Mesenchymal stem cell (in vitro differentiated cells and primary cell): ENCODE measurements at regions not wholly inside any gene's neighbourhood (a gene's known extent, or its start where the extent isn't known, plus 50 kb on each side); places are given as distances from the start of the nearest gene placed in this dataset.

Experiments used
- DNase-seq: peaks from one replicate; pipeline ENCODE4 v3.0.0-alpha.2; 2013
- H2AFZ ChIP-seq: one replicate; pipeline ENCODE4 v1.6.1; 2013; ENCODE audit warnings: low read depth, mild to moderate bottlenecking, control low read depth, inconsistent platforms, low read length, moderate library complexity
- H2AK5ac ChIP-seq: 2 replicates; pipeline ENCODE4 v1.6.1; 2013; ENCODE audit warnings: low read length, moderate library complexity, mild to moderate bottlenecking, inconsistent platforms; ENCODE audit not compliant: severe bottlenecking
- H2BK120ac ChIP-seq: one replicate; pipeline ENCODE4 v1.6.1; 2013; ENCODE audit warnings: low read depth, mild to moderate bottlenecking, inconsistent platforms, low read length, moderate library complexity
- H2BK12ac ChIP-seq, 2 experiments: one replicate each; pipeline ENCODE4 v1.6.1; 2013; ENCODE audit warnings: inconsistent platforms in 2 of 2, low read length in 2 of 2, mild to moderate bottlenecking in 2 of 2, moderate library complexity in 2 of 2, control low read depth in 1 of 2
- H2BK15ac ChIP-seq: one replicate; pipeline ENCODE4 v1.6.1; 2013; ENCODE audit warnings: mild to moderate bottlenecking, low read depth, inconsistent platforms; ENCODE audit not compliant: poor library complexity, severe bottlenecking
- H2BK5ac ChIP-seq: 2 replicates; pipeline ENCODE4 v1.6.1; 2013; ENCODE audit warnings: low read depth, mild to moderate bottlenecking, low read length, control low read depth, inconsistent platforms; ENCODE audit not compliant: poor library complexity, severe bottlenecking
- H3K14ac ChIP-seq, 2 experiments: one replicate each; pipeline ENCODE4 v1.6.1; 2013; ENCODE audit warnings: inconsistent platforms in 2 of 2, low read length in 2 of 2, control low read depth in 1 of 2, mild to moderate bottlenecking in 1 of 2, moderate library complexity in 1 of 2
- H3K18ac ChIP-seq, 2 experiments: one replicate each; pipeline ENCODE4 v1.6.1; 2013; ENCODE audit warnings: inconsistent platforms in 2 of 2, low read length in 2 of 2, control low read depth in 1 of 2, low read depth in 1 of 2, mild to moderate bottlenecking in 1 of 2
- H3K23ac ChIP-seq, 2 experiments: one replicate each; pipeline ENCODE4 v1.6.1; 2013; ENCODE audit warnings: inconsistent platforms in 2 of 2, low read length in 2 of 2, mild to moderate bottlenecking in 2 of 2, moderate library complexity in 2 of 2, control low read depth in 1 of 2
- H3K27ac ChIP-seq: 2 replicates; pipeline ENCODE4 v1.5.1; 2013; ENCODE audit warnings: mild to moderate bottlenecking, moderate library complexity, low read length, control low read depth, inconsistent platforms; ENCODE audit not compliant: poor library complexity, severe bottlenecking
- H3K27me3 ChIP-seq, 2 experiments: 2 replicates each; pipeline versions ENCODE4 v1.6.1 to v1.7.0; 2013; ENCODE audit warnings: low read length in 2 of 2, mild to moderate bottlenecking in 2 of 2, moderate library complexity in 2 of 2, control low read depth in 1 of 2, inconsistent platforms in 1 of 2; ENCODE audit not compliant: control insufficient read depth in 1 of 2, insufficient read depth in 1 of 2
- H3K36me3 ChIP-seq, 2 experiments: 2 replicates each; pipeline versions ENCODE4 v1.6.1 to v1.7.0; 2013; ENCODE audit warnings: low read length in 2 of 2, control low read depth in 1 of 2, inconsistent platforms in 1 of 2, low read depth in 1 of 2, mild to moderate bottlenecking in 1 of 2; ENCODE audit not compliant: insufficient read depth in 2 of 2, control insufficient read depth in 1 of 2
- H3K4ac ChIP-seq, 2 experiments: one replicate each; pipeline ENCODE4 v1.6.1; 2013; ENCODE audit warnings: inconsistent platforms in 2 of 2, low read length in 2 of 2, mild to moderate bottlenecking in 2 of 2, moderate library complexity in 2 of 2, control low read depth in 1 of 2, low read depth in 1 of 2
- H3K4me1 ChIP-seq: 2 replicates; pipeline ENCODE4 v1.6.1; 2013; ENCODE audit warnings: low read depth, low read length, control low read depth; ENCODE audit not compliant: control insufficient read depth, insufficient read depth
- H3K4me2 ChIP-seq: 2 replicates; pipeline ENCODE4 v1.6.1; 2013; ENCODE audit warnings: low read length, mild to moderate bottlenecking, inconsistent platforms; ENCODE audit not compliant: poor library complexity, severe bottlenecking
- H3K4me3 ChIP-seq, 2 experiments: 2 replicates each; pipeline versions ENCODE4 v1.5.1 to v1.7.0; 2013; ENCODE audit warnings: low read length in 2 of 2, mild to moderate bottlenecking in 2 of 2, control low read depth in 1 of 2, low read depth in 1 of 2; ENCODE audit not compliant: insufficient read depth in 1 of 2
- H3K79me1 ChIP-seq: replicated peaks from 2 replicates; pipeline ENCODE4 v1.6.1; 2013; ENCODE audit warnings: mild to moderate bottlenecking, control low read depth, low read length, inconsistent platforms; ENCODE audit not compliant: poor library complexity, severe bottlenecking
- H3K9ac ChIP-seq: 2 replicates; pipeline ENCODE4 v1.7.0; 2013; ENCODE audit warnings: mild to moderate bottlenecking, low read length, moderate library complexity
- H3K9me3 ChIP-seq: 2 replicates; pipeline ENCODE4 v1.7.0; 2013; ENCODE audit warnings: mild to moderate bottlenecking, low read length; ENCODE audit not compliant: control insufficient read depth
- H4K8ac ChIP-seq: one replicate; pipeline ENCODE4 v1.6.1; 2013; ENCODE audit warnings: inconsistent platforms, mild to moderate bottlenecking, low read length, moderate library complexity
- H4K91ac ChIP-seq: one replicate; pipeline ENCODE4 v1.6.1; 2013; ENCODE audit warnings: mild to moderate bottlenecking, low read length, inconsistent platforms
- WGBS: methylation state at CpG from one replicate; pipeline ENCODE4 v1.1.7; 2013; ENCODE audit warnings: mixed read lengths; 5-methylcytosine and 5-hydroxymethylcytosine counted together

- Histone ChIP-seq H4K8ac (no peak overlapping the region), H3K4me3 (no peak overlapping the region), H3K14ac (no peak overlapping the region), H3K79me1 (no peaks in the 10 kb centered on the region), H2BK5ac (no peak overlapping the region), H3K18ac (no peak overlapping the region), H2AK5ac (no peak overlapping the region), H3K36me3 (no peaks in the 10 kb centered on the region), H4K91ac (no peak overlapping the region), H3K4me1 (no peaks in the 10 kb centered on the region), H2BK120ac (no peak overlapping the region), H2BK12ac (no peak overlapping the region), H3K4me2 (no peak overlapping the region), H2BK15ac (no peak overlapping the region), H3K4ac (no peak overlapping the region), H3K27ac (no peak overlapping the region), H3K27me3 (no peaks in the 10 kb centered on the region), H3K9me3 (no peaks in the 10 kb centered on the region), H3K23ac (no peak overlapping the region), H3K9ac (no peak overlapping the region), H2AFZ (no peak overlapping the region)
- DNase-seq = no peak
- 80% methylated on average over 3 of the region's 3 CpGs for WGBS
Measured at GRCh38 chr11:30165652-30166051, 65.2 kb upstream of the FSHB start.

DNA sequence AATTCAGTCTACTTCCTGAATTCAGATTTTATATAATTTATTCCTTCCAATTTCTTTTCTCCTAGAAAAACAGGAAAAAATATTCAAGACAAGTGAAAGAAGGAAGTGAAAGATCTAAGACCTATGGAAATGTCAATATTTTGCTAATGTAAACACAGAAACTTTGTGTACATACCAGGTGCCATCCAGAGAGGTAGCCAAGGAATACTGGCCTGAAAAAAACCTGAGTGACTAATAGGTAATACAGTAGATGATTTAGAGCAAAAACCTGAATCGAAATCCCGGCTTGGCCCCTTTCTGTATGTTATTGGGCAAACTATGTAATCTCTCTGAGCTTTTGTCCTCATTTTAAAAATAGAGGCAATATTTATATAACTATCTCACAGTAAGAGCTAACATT lies 59.2 kb upstream of the FSHB start:
- H3K4me1 ChIP-seq = no peaks in the 10 kb centered on the region

DNA sequence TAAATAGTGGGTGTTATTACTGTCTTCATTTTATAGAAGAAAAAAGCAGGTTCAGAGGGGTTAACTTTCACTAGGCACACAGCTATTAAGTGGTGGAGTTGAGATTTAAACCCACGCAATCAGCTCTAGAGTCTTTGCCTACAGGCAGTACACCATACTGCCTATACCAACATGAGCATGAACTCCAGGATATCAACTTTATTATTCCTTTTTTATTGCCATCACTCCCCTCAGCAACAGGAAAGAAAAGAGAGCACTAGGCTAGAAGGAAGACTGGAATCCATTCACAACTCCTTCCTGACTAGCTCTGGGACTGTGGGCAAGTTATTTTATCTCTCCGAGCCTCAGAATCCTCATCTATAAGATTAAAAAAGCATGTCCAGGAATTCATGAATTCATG lies 58.7 kb upstream of the FSHB start:
- Histone ChIP-seq H4K8ac (no peak overlapping the region), H2BK12ac (no peak overlapping the region), H3K14ac (no peak overlapping the region), H3K9me3 (peaks cover under 1% of the 10 kb centered on the region), H3K79me1 (no peaks in the 10 kb centered on the region), H3K9ac (no peak overlapping the region), H3K36me3 (no peaks in the 10 kb centered on the region), H3K4me2 (no peak overlapping the region), H3K27me3 (no peaks in the 10 kb centered on the region), H3K4me3 (no peak overlapping the region), H3K18ac (no peak overlapping the region), H4K91ac (no peak overlapping the region), H3K4ac (no peak overlapping the region), H3K27ac (no peak overlapping the region), H2AFZ (no peak overlapping the region), H2BK5ac (no peak overlapping the region), H2BK15ac (no peak overlapping the region), H2BK120ac (no peak overlapping the region), H3K4me1 (no peaks in the 10 kb centered on the region), H2AK5ac (no peak overlapping the region), H3K23ac (no peak overlapping the region)
- no peak for DNase-seq
- WGBS = 95% methylated on average over 2 of the region's 2 CpGs

More for the DNA sequence above, 59.2 kb upstream of the FSHB start:
- H2BK5ac ChIP-seq = no peak overlapping the region
- no peaks in the 10 kb centered on the region for H3K36me3 ChIP-seq
- H3K27me3 ChIP-seq = no peaks in the 10 kb centered on the region
- no peak overlapping the region for H2BK15ac ChIP-seq
- H3K14ac ChIP-seq = no peak overlapping the region
- no peaks in the 10 kb centered on the region for H3K9me3 ChIP-seq
- no peak for DNase-seq
- H3K9ac ChIP-seq = no peak overlapping the region
- H4K8ac ChIP-seq = no peak overlapping the region
- no peak overlapping the region for H4K91ac ChIP-seq
- no peaks in the 10 kb centered on the region for H3K79me1 ChIP-seq
- H3K4ac ChIP-seq = no peak overlapping the region
- H3K27ac ChIP-seq = no peak overlapping the region
- no peak overlapping the region for H2AFZ ChIP-seq
- H3K23ac ChIP-seq = no peak overlapping the region
- no peak overlapping the region for H2AK5ac ChIP-seq
- H3K4me2 ChIP-seq = no peak overlapping the region
- no CpG with 5 or more reads among the region's 2 CpGs for WGBS
- no peak overlapping the region for H3K18ac ChIP-seq
- H2BK120ac ChIP-seq = no peak overlapping the region
- H2BK12ac ChIP-seq = no peak overlapping the region
- no peak overlapping the region for H3K4me3 ChIP-seq

- no peak overlapping the region for H2AFZ ChIP-seq
- no peak for DNase-seq
- H3K36me3 ChIP-seq = no peaks in the 10 kb centered on the region
- no peak overlapping the region for H2BK15ac ChIP-seq
- H4K91ac ChIP-seq = no peak overlapping the region
- H4K8ac ChIP-seq = no peak overlapping the region
- no peak overlapping the region for H2BK120ac ChIP-seq
- no peaks in the 10 kb centered on the region for H3K27me3 ChIP-seq
- H3K9ac ChIP-seq = no peak overlapping the region
- no peak overlapping the region for H3K23ac ChIP-seq
- peaks cover 7% of the 10 kb centered on the region for H3K9me3 ChIP-seq
- no peak overlapping the region for H2AK5ac ChIP-seq
- no peak overlapping the region for H3K14ac ChIP-seq
- H3K4me3 ChIP-seq = no peak overlapping the region
- H3K18ac ChIP-seq = no peak overlapping the region
- no peak overlapping the region for H3K4me2 ChIP-seq
- H2BK12ac ChIP-seq = no peak overlapping the region
- H3K79me1 ChIP-seq = no peaks in the 10 kb centered on the region
- no peak overlapping the region for H3K4ac ChIP-seq
- H3K4me1 ChIP-seq = no peaks in the 10 kb centered on the region
- H2BK5ac ChIP-seq = no peak overlapping the region
- no peak overlapping the region for H3K27ac ChIP-seq
- 69% methylated on average over 2 of the region's 3 CpGs for WGBS
Measured at GRCh38 chr11:30172883-30173311, 57.9 kb upstream of the FSHB start.
